ENCODE measurements at regions not wholly inside any gene's neighbourhood (a gene's known extent, or its start where the extent isn't known, plus 50 kb on each side); places are given as distances from the start of the nearest gene placed in this dataset.
A peak's percentile ranks its signal among the peaks of the same experiment; 100 is the strongest.

GRCh38 chr10:128576336-128576735 lies 450.1 kb upstream of the MKI67 start:
- H3K4me3 ChIP-seq: no peak overlapping the region
- H3K27ac ChIP-seq: no peak overlapping the region
- H3K9ac ChIP-seq: no peak overlapping the region
- no peak for DNase-seq (ENCODE audit: low spot score)
- peaks cover 16% of the 10 kb centered on the region for H3K4me1 ChIP-seq
- H3K27me3 Mint-ChIP-seq (ENCODE audit: insufficient read depth, low read depth): peaks cover 8% of the 10 kb centered on the region
- no peak overlapping the region for H3K27ac Mint-ChIP-seq
- no peaks in the 10 kb centered on the region for H3K36me3 Mint-ChIP-seq
- no peak overlapping the region for H2AFZ ChIP-seq (replicated peaks)
- H3K9me3 ChIP-seq (ENCODE audit: low read depth): no peaks in the 10 kb centered on the region
- H3K9me3 Mint-ChIP-seq: peaks cover 3% of the 10 kb centered on the region
- H3K36me3 ChIP-seq: no peaks in the 10 kb centered on the region
- H3K4me2 ChIP-seq: no peak overlapping the region
- TF ChIP-seq EZH2 (IDR thresholded peaks at IDR 0.05) (no peak), EZH2phosphoT487 (IDR thresholded peaks at IDR 0.05) (no peak), CTCF (IDR thresholded peaks at IDR 0.05) (no peak)
- no peaks in the 10 kb centered on the region for H3K79me2 ChIP-seq (ENCODE audit: low read depth)
- H3K4me1 Mint-ChIP-seq: peaks cover 40% of the 10 kb centered on the region
- no peaks in the 10 kb centered on the region for H3F3A ChIP-seq (ENCODE audit: low read depth)
- no peaks in the 10 kb centered on the region for H3K27me3 ChIP-seq
- H4K20me1 ChIP-seq (ENCODE audit: low read depth): no peaks in the 10 kb centered on the region
- no peak overlapping the region for H3K4me3 Mint-ChIP-seq

- Histone ChIP-seq H4K20me1 (ENCODE audit: low read depth) (no peaks in the 10 kb centered on the region), H3F3A (ENCODE audit: low read depth) (no peaks in the 10 kb centered on the region), H3K4me3 (no peak overlapping the region), H3K4me2 (no peak overlapping the region), H3K27me3 (no peaks in the 10 kb centered on the region), H2AFZ (replicated peaks) (no peak overlapping the region), H3K9ac (no peak overlapping the region), H3K9me3 (ENCODE audit: low read depth) (no peaks in the 10 kb centered on the region), H3K36me3 (no peaks in the 10 kb centered on the region), H3K27ac (no peak overlapping the region), H3K4me1 (peaks cover 16% of the 10 kb centered on the region), H3K79me2 (ENCODE audit: low read depth) (no peaks in the 10 kb centered on the region)
- peak overlapping the region; percentile 18 for H3K4me3 Mint-ChIP-seq
- H3K9me3 Mint-ChIP-seq: peaks cover 3% of the 10 kb centered on the region
- DNase-seq (ENCODE audit: low spot score): no peak
- peaks cover 8% of the 10 kb centered on the region for H3K27me3 Mint-ChIP-seq (ENCODE audit: insufficient read depth, low read depth)
- H3K4me1 Mint-ChIP-seq: peaks cover 35% of the 10 kb centered on the region
- TF ChIP-seq CTCF (IDR thresholded peaks at IDR 0.05) (no peak), EZH2 (IDR thresholded peaks at IDR 0.05) (no peak), EZH2phosphoT487 (IDR thresholded peaks at IDR 0.05) (no peak)
- H3K27ac Mint-ChIP-seq: peak overlapping the region; percentile 57
- no peaks in the 10 kb centered on the region for H3K36me3 Mint-ChIP-seq
Measured at GRCh38 chr10:128576943-128577670, 450.9 kb upstream of the MKI67 start.

- Histone ChIP-seq H3K79me2 (ENCODE audit: low read depth) (no peaks in the 10 kb centered on the region), H3F3A (ENCODE audit: low read depth) (no peaks in the 10 kb centered on the region), H3K27ac (no peak overlapping the region), H2AFZ (replicated peaks) (no peak overlapping the region), H3K36me3 (no peaks in the 10 kb centered on the region), H3K9me3 (ENCODE audit: low read depth) (no peaks in the 10 kb centered on the region), H3K4me2 (no peak overlapping the region), H4K20me1 (ENCODE audit: low read depth) (no peaks in the 10 kb centered on the region), H3K4me1 (peaks cover 16% of the 10 kb centered on the region), H3K9ac (no peak overlapping the region), H3K27me3 (no peaks in the 10 kb centered on the region), H3K4me3 (no peak overlapping the region)
- Mint-ChIP-seq H3K4me1 (peaks cover 33% of the 10 kb centered on the region), H3K36me3 (no peaks in the 10 kb centered on the region), H3K27ac (no peak overlapping the region), H3K4me3 (no peak overlapping the region), H3K9me3 (peaks cover 3% of the 10 kb centered on the region), H3K27me3 (ENCODE audit: insufficient read depth, low read depth) (peaks cover 8% of the 10 kb centered on the region)
- no peak for TF ChIP-seq EZH2 (IDR thresholded peaks at IDR 0.05)
- TF ChIP-seq CTCF (IDR thresholded peaks at IDR 0.05): no peak
- TF ChIP-seq EZH2phosphoT487 (IDR thresholded peaks at IDR 0.05): no peak
- no peak for DNase-seq (ENCODE audit: low spot score)
Measured at GRCh38 chr10:128577958-128578750, 451.9 kb upstream of the MKI67 start.
